SK-N-SH (cell line): ENCODE measurements at regions not wholly inside any gene's neighbourhood (a gene's known extent, or its start where the extent isn't known, plus 50 kb on each side); places are given as distances from the start of the nearest gene placed in this dataset.

ENCODE experiments used
- CTCF ChIA-PET: fragments of 300-600, 350-600 bp; formaldehyde crosslinking; extraction: SDS; loops from one replicate; lab custom pipeline; 2021; lab: Yijun Ruan, JAX
- POLR2A ChIA-PET: fragments of 350-600 bp; sonication (Branson Sonifier 250); formaldehyde crosslinking; extraction: SDS; loops from one replicate; lab custom pipeline; 2020; ENCODE audit warnings: antibody characterized with exemption, inconsistent platforms; lab: Yijun Ruan, JAX
- DNase-seq: peaks from one replicate; pipeline ENCODE4 v3.0.0; 2012
- H2AFZ ChIP-seq: fragments of 200-600 bp; sonication (generic); 2 replicates; pipeline ENCODE4 v1.8.1; 2016; ENCODE audit warnings: antibody characterized with exemption, mild to moderate bottlenecking, low read depth
- H3F3A ChIP-seq: fragments of 200-600 bp; sonication (generic); replicated peaks from 2 replicates; pipeline ENCODE3; 2016; ENCODE audit warnings: antibody characterized with exemption, mild to moderate bottlenecking; ENCODE audit not compliant: insufficient read depth
- H3K27ac ChIP-seq, 2 experiments: fragments of 200-500 bp in 1 of 2; fragments of 200-600 bp in 1 of 2; sonication (Bioruptor generic) in 1 of 2; sonication (generic), shearing (Covaris generic) in 1 of 2; 2 replicates each; pipeline versions ENCODE4 v1.5.1 to v1.6.1; 2014 to 2016; ENCODE audit warnings: low read depth in 2 of 2, inconsistent platforms in 1 of 2, low read length in 1 of 2, mild to moderate bottlenecking in 1 of 2, mixed read lengths in 1 of 2
- H3K27me3 ChIP-seq: fragments of 200-600 bp; sonication (generic), shearing (Covaris generic); 2 replicates; pipeline ENCODE4 v1.6.1; 2016; ENCODE audit warnings: mixed run types; ENCODE audit not compliant: insufficient read depth
- H3K36me3 ChIP-seq, 2 experiments: fragments of 200-500 bp in 1 of 2; fragments of 200-600 bp in 1 of 2; sonication (Bioruptor generic) in 1 of 2; sonication (generic) in 1 of 2; replicated peaks in 1 of 2; 2 replicates each; pipeline versions ENCODE3 to v1.5.1; 2014 to 2016; ENCODE audit warnings: low read length in 1 of 2, mild to moderate bottlenecking in 1 of 2; ENCODE audit not compliant: insufficient read depth in 2 of 2, control insufficient read depth in 1 of 2
- H3K4me1 ChIP-seq, 2 experiments: fragments of 200-500 bp in 1 of 2; fragments of 200-600 bp in 1 of 2; sonication (Bioruptor generic) in 1 of 2; sonication (generic), shearing (Covaris generic) in 1 of 2; 2 replicates each; pipeline versions ENCODE4 v1.5.1 to v1.6.1; 2014 to 2016; ENCODE audit warnings: low read depth in 1 of 2, low read length in 1 of 2, mixed run types in 1 of 2; ENCODE audit not compliant: insufficient read depth in 2 of 2, control insufficient read depth in 1 of 2
- H3K4me2 ChIP-seq: fragments of 200-600 bp; sonication (generic), shearing (Covaris generic); 2 replicates; pipeline ENCODE4 v1.6.1; 2017; ENCODE audit warnings: mixed run types
- H3K4me3 ChIP-seq, 2 experiments: fragments of 200-500 bp in 1 of 2; fragments of 200-600 bp in 1 of 2; sonication (Bioruptor generic) in 1 of 2; sonication (generic), shearing (Covaris generic) in 1 of 2; 2 replicates each; pipeline versions ENCODE4 v1.5.1 to v1.8.1; 2014 to 2016; ENCODE audit warnings: low read depth in 2 of 2, inconsistent platforms in 1 of 2, low read length in 1 of 2, mild to moderate bottlenecking in 1 of 2, mixed read lengths in 1 of 2, moderate library complexity in 1 of 2
- H3K79me2 ChIP-seq: fragments of 200-600 bp; sonication (generic); 2 replicates; pipeline ENCODE4 v1.8.1; 2017; ENCODE audit warnings: mild to moderate bottlenecking; ENCODE audit not compliant: insufficient read depth
- H3K9ac ChIP-seq: fragments of 200-600 bp; sonication (generic); 2 replicates; pipeline ENCODE4 v1.6.1; 2017; ENCODE audit warnings: mixed run types
- H3K9me2 ChIP-seq: fragments of 200-600 bp; sonication (generic); 2 replicates; pipeline ENCODE4 v1.6.1; 2017; ENCODE audit warnings: mixed run types
- H3K9me3 ChIP-seq: fragments of 200-600 bp; sonication (generic); 2 replicates; pipeline ENCODE4 v1.6.1; 2017; ENCODE audit warnings: mixed run types, mild to moderate bottlenecking, moderate library complexity
- H4K20me1 ChIP-seq: fragments of 200-600 bp; sonication (generic); 2 replicates; pipeline ENCODE4 v1.6.1; 2017; ENCODE audit warnings: mild to moderate bottlenecking, mixed run types; ENCODE audit not compliant: insufficient read depth
- CHD2 ChIP-seq: fragments of 150-350 bp; IDR thresholded peaks from 2 replicates; pipeline ENCODE4 v1.6.1; 2018; ENCODE audit warnings: low read length; ENCODE audit not compliant: partially characterized antibody
- GABPA ChIP-seq: IDR thresholded peaks from 2 replicates; pipeline ENCODE4 v1.4.0; 2012; ENCODE audit warnings: low read depth, mild to moderate bottlenecking
- GATA2 ChIP-seq: sonication (generic); formaldehyde crosslinking; IDR thresholded peaks from 2 replicates; pipeline ENCODE4 v1.5.0; 2020; ENCODE audit warnings: mild to moderate bottlenecking, missing genetic modification reagents
- MEF2A ChIP-seq: IDR thresholded peaks from 2 replicates; pipeline ENCODE4 v1.4.0; 2012; ENCODE audit warnings: low read depth, borderline replicate concordance
- MXI1 ChIP-seq: IDR thresholded peaks from 2 replicates; pipeline ENCODE4 v1.6.1; 2012; ENCODE audit warnings: mild to moderate bottlenecking, low read depth, low read length, improper control_type of control experiment
- POLR2AphosphoS5 ChIP-seq: IDR thresholded peaks from 2 replicates; pipeline ENCODE4 v1.6.1; 2012; ENCODE audit warnings: low read depth, low read length
- RAD21 ChIP-seq: IDR thresholded peaks from 2 replicates; pipeline ENCODE4 v1.6.1; 2012; ENCODE audit warnings: mild to moderate bottlenecking, low read length
- RCOR1 ChIP-seq: fragments of 150-350 bp; IDR thresholded peaks from 2 replicates; pipeline ENCODE4 v1.6.1; 2017; ENCODE audit warnings: antibody characterized with exemption, low read length
- RFX5 ChIP-seq: IDR thresholded peaks from 2 replicates; pipeline ENCODE4 v1.6.1; 2012; ENCODE audit warnings: mild to moderate bottlenecking, improper control_type of control experiment, low read length
- RXRA ChIP-seq: IDR thresholded peaks from 2 replicates; pipeline ENCODE4 v1.4.0; 2012; ENCODE audit warnings: low read depth, mild to moderate bottlenecking, borderline replicate concordance
- SIN3A ChIP-seq: IDR thresholded peaks from 2 replicates; pipeline ENCODE4 v1.6.1; 2012; ENCODE audit warnings: low read depth, mild to moderate bottlenecking, low read length, moderate library complexity, borderline replicate concordance
- SMC3 ChIP-seq: IDR thresholded peaks from 2 replicates; pipeline ENCODE4 v1.6.1; 2012; ENCODE audit warnings: low read depth, low read length, improper control_type of control experiment
- TEAD4 ChIP-seq: IDR thresholded peaks from 2 replicates; pipeline ENCODE4 v1.4.0; 2012; ENCODE audit warnings: mild to moderate bottlenecking, borderline replicate concordance; ENCODE audit not compliant: insufficient read depth
- WGBS: methylation state at CpG from one replicate; pipeline ENCODE4 v1.1.6; 2017; ENCODE audit warnings: low lambda C conversion rate; 5-methylcytosine and 5-hydroxymethylcytosine counted together
- TF ChIP-seq, protein P1 (sequence below): IDR thresholded peaks from 2 replicates; pipeline ENCODE4 v1.4.0; 2012; ENCODE audit warnings: low read depth, borderline replicate concordance
- TF ChIP-seq, protein P2 (sequence below): IDR thresholded peaks from 2 replicates; pipeline ENCODE4; 2012
- TF ChIP-seq, protein P3 (sequence below): IDR thresholded peaks from 2 replicates; pipeline ENCODE4 v1.6.1; 2012; ENCODE audit warnings: mild to moderate bottlenecking, low read depth, low read length, moderate library complexity
- TF ChIP-seq, protein P4 (sequence below): fragments of 150-350 bp; IDR thresholded peaks from 2 replicates; pipeline ENCODE4 v1.6.1; 2016; ENCODE audit warnings: mild to moderate bottlenecking, low read depth, low read length
- TF ChIP-seq, protein P5 (sequence below): IDR thresholded peaks from 2 replicates; pipeline ENCODE4 v1.4.0; 2012; ENCODE audit warnings: low read depth
- TF ChIP-seq, protein P6 (sequence below): IDR thresholded peaks from 2 replicates; pipeline ENCODE4 v1.4.0; 2012; ENCODE audit warnings: low read depth, borderline replicate concordance
- TF ChIP-seq, protein P7 (sequence below): fragments of 150-350 bp; IDR thresholded peaks from 2 replicates; pipeline ENCODE4 v1.6.1; 2017; ENCODE audit warnings: antibody characterized with exemption, low read length, low read depth, borderline replicate concordance

DNA sequence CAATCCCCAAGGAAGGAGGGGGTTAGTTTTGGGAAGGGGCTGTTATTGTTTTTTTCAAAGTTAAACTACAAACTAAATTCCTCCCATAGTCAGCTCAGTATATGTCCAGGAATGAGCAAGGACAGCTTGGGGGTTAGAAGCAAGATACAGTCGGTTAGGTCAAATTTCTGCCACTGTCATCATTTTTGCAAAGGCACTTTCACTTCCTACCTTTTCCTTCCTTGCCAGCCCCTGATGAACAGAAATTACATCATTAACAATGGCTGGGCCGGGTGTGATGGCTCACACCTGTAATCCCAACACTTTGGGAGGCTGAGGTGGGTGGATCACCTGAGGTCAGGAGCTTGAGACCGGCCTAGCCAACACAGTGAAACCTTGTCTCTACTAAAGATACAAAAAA lies 51.5 kb upstream of the HRH2 start:
- no peak overlapping the region for H3K4me2 ChIP-seq
- POLR2A ChIA-PET, result no interaction called here
- no peaks in the 10 kb centered on the region for H3F3A ChIP-seq
- CTCF ChIA-PET, result no interaction called here
- no peak overlapping the region for H3K27ac ChIP-seq
- H3K79me2 ChIP-seq, result no peaks in the 10 kb centered on the region
- H3K36me3 ChIP-seq, result no peaks in the 10 kb centered on the region
- DNase-seq, result no peak
- WGBS, result 18% methylated on average over 3 of the region's 3 CpGs
- no peaks in the 10 kb centered on the region for H3K9me2 ChIP-seq
- no peaks in the 10 kb centered on the region for H3K27me3 ChIP-seq
- H3K4me1 ChIP-seq, result no peaks in the 10 kb centered on the region
- no peak overlapping the region for H3K9ac ChIP-seq
- no peaks in the 10 kb centered on the region for H4K20me1 ChIP-seq
- H3K4me3 ChIP-seq, result no peak overlapping the region
- no peak overlapping the region for H2AFZ ChIP-seq
- no peaks in the 10 kb centered on the region for H3K9me3 ChIP-seq
- TF ChIP-seq SIN3A (no peak), RXRA (no peak), RAD21 (no peak), SMC3 (no peak), RCOR1 (no peak), CHD2 (no peak), POLR2AphosphoS5 (no peak), GATA2 (no peak), TEAD4 (no peak), MXI1 (no peak), RFX5 (no peak), GABPA (no peak), MEF2A (no peak)
- TF ChIP-seq, protein P1, sequence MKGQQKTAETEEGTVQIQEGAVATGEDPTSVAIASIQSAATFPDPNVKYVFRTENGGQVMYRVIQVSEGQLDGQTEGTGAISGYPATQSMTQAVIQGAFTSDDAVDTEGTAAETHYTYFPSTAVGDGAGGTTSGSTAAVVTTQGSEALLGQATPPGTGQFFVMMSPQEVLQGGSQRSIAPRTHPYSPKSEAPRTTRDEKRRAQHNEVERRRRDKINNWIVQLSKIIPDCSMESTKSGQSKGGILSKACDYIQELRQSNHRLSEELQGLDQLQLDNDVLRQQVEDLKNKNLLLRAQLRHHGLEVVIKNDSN, result no peak
- TF ChIP-seq, protein P2, sequence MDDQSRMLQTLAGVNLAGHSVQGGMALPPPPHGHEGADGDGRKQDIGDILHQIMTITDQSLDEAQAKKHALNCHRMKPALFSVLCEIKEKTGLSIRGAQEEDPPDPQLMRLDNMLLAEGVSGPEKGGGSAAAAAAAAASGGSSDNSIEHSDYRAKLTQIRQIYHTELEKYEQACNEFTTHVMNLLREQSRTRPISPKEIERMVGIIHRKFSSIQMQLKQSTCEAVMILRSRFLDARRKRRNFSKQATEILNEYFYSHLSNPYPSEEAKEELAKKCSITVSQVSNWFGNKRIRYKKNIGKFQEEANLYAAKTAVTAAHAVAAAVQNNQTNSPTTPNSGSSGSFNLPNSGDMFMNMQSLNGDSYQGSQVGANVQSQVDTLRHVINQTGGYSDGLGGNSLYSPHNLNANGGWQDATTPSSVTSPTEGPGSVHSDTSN, result no peak
- TF ChIP-seq, protein P3, sequence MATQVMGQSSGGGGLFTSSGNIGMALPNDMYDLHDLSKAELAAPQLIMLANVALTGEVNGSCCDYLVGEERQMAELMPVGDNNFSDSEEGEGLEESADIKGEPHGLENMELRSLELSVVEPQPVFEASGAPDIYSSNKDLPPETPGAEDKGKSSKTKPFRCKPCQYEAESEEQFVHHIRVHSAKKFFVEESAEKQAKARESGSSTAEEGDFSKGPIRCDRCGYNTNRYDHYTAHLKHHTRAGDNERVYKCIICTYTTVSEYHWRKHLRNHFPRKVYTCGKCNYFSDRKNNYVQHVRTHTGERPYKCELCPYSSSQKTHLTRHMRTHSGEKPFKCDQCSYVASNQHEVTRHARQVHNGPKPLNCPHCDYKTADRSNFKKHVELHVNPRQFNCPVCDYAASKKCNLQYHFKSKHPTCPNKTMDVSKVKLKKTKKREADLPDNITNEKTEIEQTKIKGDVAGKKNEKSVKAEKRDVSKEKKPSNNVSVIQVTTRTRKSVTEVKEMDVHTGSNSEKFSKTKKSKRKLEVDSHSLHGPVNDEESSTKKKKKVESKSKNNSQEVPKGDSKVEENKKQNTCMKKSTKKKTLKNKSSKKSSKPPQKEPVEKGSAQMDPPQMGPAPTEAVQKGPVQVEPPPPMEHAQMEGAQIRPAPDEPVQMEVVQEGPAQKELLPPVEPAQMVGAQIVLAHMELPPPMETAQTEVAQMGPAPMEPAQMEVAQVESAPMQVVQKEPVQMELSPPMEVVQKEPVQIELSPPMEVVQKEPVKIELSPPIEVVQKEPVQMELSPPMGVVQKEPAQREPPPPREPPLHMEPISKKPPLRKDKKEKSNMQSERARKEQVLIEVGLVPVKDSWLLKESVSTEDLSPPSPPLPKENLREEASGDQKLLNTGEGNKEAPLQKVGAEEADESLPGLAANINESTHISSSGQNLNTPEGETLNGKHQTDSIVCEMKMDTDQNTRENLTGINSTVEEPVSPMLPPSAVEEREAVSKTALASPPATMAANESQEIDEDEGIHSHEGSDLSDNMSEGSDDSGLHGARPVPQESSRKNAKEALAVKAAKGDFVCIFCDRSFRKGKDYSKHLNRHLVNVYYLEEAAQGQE, result no peak
- TF ChIP-seq, protein P4, sequence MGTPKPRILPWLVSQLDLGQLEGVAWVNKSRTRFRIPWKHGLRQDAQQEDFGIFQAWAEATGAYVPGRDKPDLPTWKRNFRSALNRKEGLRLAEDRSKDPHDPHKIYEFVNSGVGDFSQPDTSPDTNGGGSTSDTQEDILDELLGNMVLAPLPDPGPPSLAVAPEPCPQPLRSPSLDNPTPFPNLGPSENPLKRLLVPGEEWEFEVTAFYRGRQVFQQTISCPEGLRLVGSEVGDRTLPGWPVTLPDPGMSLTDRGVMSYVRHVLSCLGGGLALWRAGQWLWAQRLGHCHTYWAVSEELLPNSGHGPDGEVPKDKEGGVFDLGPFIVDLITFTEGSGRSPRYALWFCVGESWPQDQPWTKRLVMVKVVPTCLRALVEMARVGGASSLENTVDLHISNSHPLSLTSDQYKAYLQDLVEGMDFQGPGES, result no peak
- TF ChIP-seq, protein P5, sequence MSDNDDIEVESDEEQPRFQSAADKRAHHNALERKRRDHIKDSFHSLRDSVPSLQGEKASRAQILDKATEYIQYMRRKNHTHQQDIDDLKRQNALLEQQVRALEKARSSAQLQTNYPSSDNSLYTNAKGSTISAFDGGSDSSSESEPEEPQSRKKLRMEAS, result no peak
- TF ChIP-seq, protein P6, sequence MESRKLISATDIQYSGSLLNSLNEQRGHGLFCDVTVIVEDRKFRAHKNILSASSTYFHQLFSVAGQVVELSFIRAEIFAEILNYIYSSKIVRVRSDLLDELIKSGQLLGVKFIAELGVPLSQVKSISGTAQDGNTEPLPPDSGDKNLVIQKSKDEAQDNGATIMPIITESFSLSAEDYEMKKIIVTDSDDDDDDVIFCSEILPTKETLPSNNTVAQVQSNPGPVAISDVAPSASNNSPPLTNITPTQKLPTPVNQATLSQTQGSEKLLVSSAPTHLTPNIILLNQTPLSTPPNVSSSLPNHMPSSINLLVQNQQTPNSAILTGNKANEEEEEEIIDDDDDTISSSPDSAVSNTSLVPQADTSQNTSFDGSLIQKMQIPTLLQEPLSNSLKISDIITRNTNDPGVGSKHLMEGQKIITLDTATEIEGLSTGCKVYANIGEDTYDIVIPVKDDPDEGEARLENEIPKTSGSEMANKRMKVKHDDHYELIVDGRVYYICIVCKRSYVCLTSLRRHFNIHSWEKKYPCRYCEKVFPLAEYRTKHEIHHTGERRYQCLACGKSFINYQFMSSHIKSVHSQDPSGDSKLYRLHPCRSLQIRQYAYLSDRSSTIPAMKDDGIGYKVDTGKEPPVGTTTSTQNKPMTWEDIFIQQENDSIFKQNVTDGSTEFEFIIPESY, result no peak
- TF ChIP-seq, protein P7, sequence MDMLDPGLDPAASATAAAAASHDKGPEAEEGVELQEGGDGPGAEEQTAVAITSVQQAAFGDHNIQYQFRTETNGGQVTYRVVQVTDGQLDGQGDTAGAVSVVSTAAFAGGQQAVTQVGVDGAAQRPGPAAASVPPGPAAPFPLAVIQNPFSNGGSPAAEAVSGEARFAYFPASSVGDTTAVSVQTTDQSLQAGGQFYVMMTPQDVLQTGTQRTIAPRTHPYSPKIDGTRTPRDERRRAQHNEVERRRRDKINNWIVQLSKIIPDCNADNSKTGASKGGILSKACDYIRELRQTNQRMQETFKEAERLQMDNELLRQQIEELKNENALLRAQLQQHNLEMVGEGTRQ, result no peak
- TF ChIP-seq, all 33 proteins: peak for 0
